GM23248 (cell line): ENCODE measurements at regions not wholly inside any gene's neighbourhood (a gene's known extent, or its start where the extent isn't known, plus 50 kb on each side); places are given as distances from the start of the nearest gene placed in this dataset.

ENCODE experiments used
- DNase-seq: peaks from one replicate; pipeline ENCODE4 v3.0.0-alpha.2; 2015
- H2AFZ ChIP-seq: fragments of 200-600 bp; sonication (generic); 2 replicates; pipeline ENCODE4 v1.6.1; 2016; ENCODE audit warnings: antibody characterized with exemption
- H3F3A ChIP-seq: fragments of 200-600 bp; sonication (generic); 2 replicates; pipeline ENCODE4 v1.6.1; 2016; ENCODE audit warnings: mild to moderate bottlenecking, antibody characterized with exemption, mixed run types; ENCODE audit not compliant: insufficient read depth
- H3K27ac ChIP-seq: fragments of 200-600 bp; sonication (generic); 2 replicates; pipeline ENCODE4 v1.5.1; 2016; ENCODE audit warnings: mild to moderate bottlenecking
- H3K27me3 ChIP-seq: fragments of 200-600 bp; sonication (generic); replicated peaks from 2 replicates; pipeline ENCODE4 v1.6.1; 2016; ENCODE audit warnings: mild to moderate bottlenecking; ENCODE audit not compliant: insufficient read depth
- H3K36me3 ChIP-seq: fragments of 200-600 bp; sonication (generic); 2 replicates; pipeline ENCODE4 v1.6.1; 2016; ENCODE audit warnings: low read depth, mild to moderate bottlenecking
- H3K4me1 ChIP-seq: fragments of 200-600 bp; sonication (generic); 2 replicates; pipeline ENCODE4 v1.6.1; 2016; ENCODE audit warnings: mild to moderate bottlenecking; ENCODE audit not compliant: insufficient read depth
- H3K4me2 ChIP-seq: fragments of 200-600 bp; sonication (generic); one replicate; pipeline ENCODE4 v1.6.1; 2016; ENCODE audit warnings: mild to moderate bottlenecking; ENCODE audit not compliant: unreplicated experiment
- H3K4me3 ChIP-seq: fragments of 200-600 bp; sonication (generic); 2 replicates; pipeline ENCODE4 v1.5.1; 2016; ENCODE audit warnings: mild to moderate bottlenecking
- H3K79me2 ChIP-seq: fragments of 200-600 bp; sonication (generic); 2 replicates; pipeline ENCODE4 v1.6.1; 2016; ENCODE audit warnings: mild to moderate bottlenecking; ENCODE audit not compliant: insufficient read depth
- H3K9ac ChIP-seq: fragments of 200-600 bp; sonication (generic); 2 replicates; pipeline ENCODE4 v1.6.1; 2016; ENCODE audit warnings: mild to moderate bottlenecking
- H3K9me2 ChIP-seq: fragments of 200-600 bp; sonication (generic); 2 replicates; pipeline ENCODE4 v1.6.1; 2016; ENCODE audit warnings: mixed run types, mild to moderate bottlenecking, moderate library complexity; ENCODE audit not compliant: insufficient read depth
- H3K9me3 ChIP-seq: fragments of 200-600 bp; sonication (generic); one replicate; pipeline ENCODE4 v1.6.1; 2017; ENCODE audit warnings: low read depth
- H4K20me1 ChIP-seq: fragments of 200-600 bp; sonication (generic); 2 replicates; pipeline ENCODE4 v1.6.0; 2016; ENCODE audit not compliant: insufficient read depth
- EZH2 ChIP-seq: fragments of 200-600 bp; sonication (generic); IDR thresholded peaks from 2 replicates; pipeline ENCODE4 v1.6.1; 2018; ENCODE audit warnings: antibody characterized with exemption, mild to moderate bottlenecking; ENCODE audit not compliant: insufficient read depth, poor library complexity, severe bottlenecking
- EZH2phosphoT487 ChIP-seq: fragments of 200-600 bp; sonication (generic); IDR thresholded peaks from 2 replicates; pipeline ENCODE4 v1.6.1; 2018; ENCODE audit warnings: antibody characterized with exemption, moderate library complexity, mild to moderate bottlenecking, low read depth; ENCODE audit not compliant: insufficient read depth
- WGBS, 2 experiments: methylation state at CpG; one replicate each; pipeline ENCODE4 v1.1.6; 2015 to 2017; ENCODE audit warnings: low lambda C conversion rate in 2 of 2, low coverage in 1 of 2; ENCODE audit errors: missing lambda C conversion rate in 2 of 2; 5-methylcytosine and 5-hydroxymethylcytosine counted together
- in situ Hi-C: fragments of 300-500 bp; cut with MboI; formaldehyde crosslinking; loops from 2 replicates; pipeline ENCODE4 v1.15.0; 2020

GRCh38 chr10:100654782-100655325 lies 90.5 kb upstream of the PAX2 start:
- H3K4me2 ChIP-seq: no peak overlapping the region
- H3K9me2 ChIP-seq: no peaks in the 10 kb centered on the region
- no peaks in the 10 kb centered on the region for H3K9me3 ChIP-seq
- H3K36me3 ChIP-seq: no peaks in the 10 kb centered on the region
- H3K4me1 ChIP-seq: no peaks in the 10 kb centered on the region
- no peaks in the 10 kb centered on the region for H3F3A ChIP-seq
- H4K20me1 ChIP-seq: no peaks in the 10 kb centered on the region
- no peak overlapping the region for H3K4me3 ChIP-seq
- 4 to 5% methylated on average over 18 to 41 of the region's 46 CpGs for WGBS, 2 experiments
- DNase-seq: no peak
- H3K27me3 ChIP-seq: peaks cover 68% of the 10 kb centered on the region
- no peak overlapping the region for H3K27ac ChIP-seq
- H2AFZ ChIP-seq: no peak overlapping the region
- H3K9ac ChIP-seq: no peak overlapping the region
- no peaks in the 10 kb centered on the region for H3K79me2 ChIP-seq
- in situ Hi-C loops: no loop called here
- TF ChIP-seq EZH2 (no peak), EZH2phosphoT487 (no peak)

DNA sequence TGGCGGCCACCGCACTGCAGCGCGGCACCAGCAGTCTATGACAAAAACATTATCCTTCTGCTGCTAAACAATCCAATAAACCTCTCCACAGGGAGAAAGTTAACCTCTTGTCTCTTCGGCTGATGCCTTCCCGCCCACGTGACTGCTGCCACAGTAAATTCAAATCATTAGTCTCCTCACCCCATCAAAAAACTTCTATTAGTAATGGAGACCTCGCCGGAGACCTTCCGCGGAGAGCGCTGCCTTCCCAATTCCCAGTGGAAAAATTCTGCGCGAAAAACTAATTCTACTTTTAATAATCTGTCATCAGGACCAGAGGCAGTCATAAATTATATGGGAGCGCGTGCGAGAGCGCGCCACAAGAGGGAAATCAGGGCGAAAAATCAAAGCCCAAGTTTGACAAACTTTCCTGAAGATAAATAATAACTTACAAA lies 90.0 kb upstream of the PAX2 start:
- no peak overlapping the region for H2AFZ ChIP-seq
- H3K27ac ChIP-seq: no peak overlapping the region
- peak; percentile 72 for TF ChIP-seq EZH2phosphoT487
- TF ChIP-seq EZH2: peak; percentile 85
- no peak overlapping the region for H3K4me2 ChIP-seq
- peak; percentile 12 for DNase-seq
- in situ Hi-C loops: no loop called here
- H3K79me2 ChIP-seq: no peaks in the 10 kb centered on the region
- no peaks in the 10 kb centered on the region for H3K36me3 ChIP-seq
- no peak overlapping the region for H3K4me3 ChIP-seq
- no peaks in the 10 kb centered on the region for H4K20me1 ChIP-seq
- H3K9ac ChIP-seq: no peak overlapping the region
- WGBS, 2 experiments: 1 to 4% methylated on average over 18 to 20 of the region's 20 CpGs
- H3K27me3 ChIP-seq: peaks cover 72% of the 10 kb centered on the region
- H3K9me2 ChIP-seq: no peaks in the 10 kb centered on the region
- no peaks in the 10 kb centered on the region for H3K9me3 ChIP-seq
- H3F3A ChIP-seq: no peaks in the 10 kb centered on the region
- H3K4me1 ChIP-seq: no peaks in the 10 kb centered on the region

- no peak for DNase-seq
- no peaks in the 10 kb centered on the region for H3K9me3 ChIP-seq
- WGBS, 2 experiments: 1 to 2% methylated on average over 37 to 45 of the region's 45 CpGs
- peaks cover 76% of the 10 kb centered on the region for H3K27me3 ChIP-seq
- H3K27ac ChIP-seq: no peak overlapping the region
- no peak overlapping the region for H3K4me2 ChIP-seq
- H3F3A ChIP-seq: no peaks in the 10 kb centered on the region
- no peaks in the 10 kb centered on the region for H4K20me1 ChIP-seq
- no peaks in the 10 kb centered on the region for H3K36me3 ChIP-seq
- in situ Hi-C loops: no loop called here
- no peak overlapping the region for H3K4me3 ChIP-seq
- H3K9ac ChIP-seq: no peak overlapping the region
- H3K9me2 ChIP-seq: no peaks in the 10 kb centered on the region
- no peak; the same call in 1 of the 2 replicates for TF ChIP-seq EZH2phosphoT487
- peak; percentile 78 for TF ChIP-seq EZH2
- no peak overlapping the region for H2AFZ ChIP-seq
- H3K4me1 ChIP-seq: no peaks in the 10 kb centered on the region
- no peaks in the 10 kb centered on the region for H3K79me2 ChIP-seq
These were observed 89.5 kb upstream of the PAX2 start for GRCh38 chr10:100655760-100656421.

GRCh38 chr10:100656454-100656853 lies 88.9 kb upstream of the PAX2 start:
- H2AFZ ChIP-seq: no peak overlapping the region
- H3K9ac ChIP-seq: no peak overlapping the region
- H3K4me1 ChIP-seq: no peaks in the 10 kb centered on the region
- 5 to 6% methylated on average over 12 to 33 of the region's 34 CpGs for WGBS, 2 experiments
- H3K9me3 ChIP-seq: no peaks in the 10 kb centered on the region
- H3K9me2 ChIP-seq: no peaks in the 10 kb centered on the region
- H3K79me2 ChIP-seq: no peaks in the 10 kb centered on the region
- H3K27ac ChIP-seq: no peak overlapping the region
- H4K20me1 ChIP-seq: no peaks in the 10 kb centered on the region
- H3F3A ChIP-seq: no peaks in the 10 kb centered on the region
- no peak overlapping the region for H3K4me3 ChIP-seq
- TF ChIP-seq EZH2: no peak
- in situ Hi-C loops: no loop called here
- H3K36me3 ChIP-seq: no peaks in the 10 kb centered on the region
- DNase-seq: peak; percentile 43
- no peak overlapping the region for H3K4me2 ChIP-seq
- peaks cover 78% of the 10 kb centered on the region for H3K27me3 ChIP-seq
